K562 (cell line): ENCODE measurements at regions not wholly inside any gene's neighbourhood (a gene's known extent, or its start where the extent isn't known, plus 50 kb on each side); places are given as distances from the start of the nearest gene placed in this dataset.
"Not testable (repeated sequence)": the region's sequence is repeated elsewhere in the genome, so short reads cannot be mapped to it uniquely, and the experiment has no call there.

Experiments used
- ATAC-seq: fragments of 200-7000 bp; cut with Tn5 transposase; 3 replicates; pipeline ENCODE4 v1.9.1; 2020; ENCODE audit warnings: moderate library complexity
- BruUV-seq: library from RNA; stranded (reverse); fragments of 400-500 nt; replicated peaks from 2 replicates; lab custom pipeline; 2021; lab: Mats Ljungman, UMichigan
- CTCF ChIA-PET: fragments of 300-600 bp; formaldehyde crosslinking; extraction: SDS; loops from one replicate; lab custom pipeline; 2021; ENCODE audit warnings: low intra/inter-chr PET ratio; lab: Yijun Ruan, JAX
- POLR2A ChIA-PET: fragments of 300-600, 350-650 bp; sonication (Branson Sonifier 250); formaldehyde crosslinking; extraction: SDS; loops from one replicate; lab custom pipeline; 2021; ENCODE audit warnings: antibody characterized with exemption, inconsistent platforms; lab: Yijun Ruan, JAX
- DNase-seq, 4 experiments: peaks; one replicate each; pipeline versions ENCODE4 v3.0.0 to v3.0.0-alpha.2; 2011 to 2018; ENCODE audit warnings: low spot score in 3 of 4, mixed read lengths in 3 of 4; ENCODE audit errors: extremely low read depth in 1 of 4
- FAIRE-seq: peaks from 2 replicates; lab custom pipeline; 2011; peaks lifted over from hg19 to GRCh38; lab: Jason Lieb, UNC
- H2AFZ ChIP-seq: 2 replicates; pipeline ENCODE4 v1.6.0; 2011; ENCODE audit warnings: low read depth, low read length, control low read depth, inconsistent platforms
- H3K27ac ChIP-seq: fragments of 200-600 bp; 3 replicates; pipeline ENCODE4 v1.8.0; 2011; ENCODE audit warnings: low read depth, mild to moderate bottlenecking, control low read depth, inconsistent platforms, low read length, moderate library complexity, mixed read lengths; ENCODE audit errors: extremely low read depth
- H3K27me3 ChIP-seq, 2 experiments: fragments of 300-600 bp in 1 of 2; 2 replicates in 1 of 2; 3 replicates in 1 of 2; pipeline versions ENCODE4 v1.6.0 to v1.8.0; 2011; ENCODE audit warnings: inconsistent platforms in 2 of 2, low read length in 2 of 2, mild to moderate bottlenecking in 1 of 2, mixed read lengths in 1 of 2, moderate library complexity in 1 of 2; ENCODE audit not compliant: control insufficient read depth in 2 of 2, insufficient read depth in 2 of 2
- H3K36me3 ChIP-seq: fragments of 300-600 bp; 3 replicates; pipeline ENCODE4 v1.8.0; 2011; ENCODE audit warnings: mild to moderate bottlenecking, low read length, inconsistent platforms; ENCODE audit not compliant: control insufficient read depth, insufficient read depth
- H3K4me1 ChIP-seq, 2 experiments: fragments of 200-600 bp in 1 of 2; replicated peaks in 1 of 2; 2 replicates in 1 of 2; 3 replicates in 1 of 2; pipeline versions ENCODE4 v1.5.1 to v1.8.0; 2011; ENCODE audit warnings: inconsistent platforms in 2 of 2, low read length in 2 of 2, mild to moderate bottlenecking in 1 of 2, mixed read lengths in 1 of 2, moderate library complexity in 1 of 2; ENCODE audit not compliant: control insufficient read depth in 2 of 2, insufficient read depth in 2 of 2
- H3K4me2 ChIP-seq: 2 replicates; pipeline ENCODE4 v1.6.1; 2011; ENCODE audit warnings: low read length, control low read depth, inconsistent platforms, mixed read lengths; ENCODE audit not compliant: insufficient read depth
- H3K4me3 ChIP-seq: fragments of 200-600 bp; sonication (generic), shearing (Covaris generic); 2 replicates; pipeline ENCODE4 v1.5.1; 2016; ENCODE audit warnings: control low read depth, inconsistent platforms
- H3K79me2 ChIP-seq: fragments of 200-600 bp; 3 replicates; pipeline ENCODE4 v1.8.0; 2011; ENCODE audit warnings: low read length, inconsistent platforms; ENCODE audit not compliant: control insufficient read depth, insufficient read depth
- H3K9ac ChIP-seq, 2 experiments: 2 replicates each; pipeline versions ENCODE4 v1.6.0 to v1.6.1; 2011; ENCODE audit warnings: low read depth in 2 of 2, low read length in 2 of 2, control low read depth in 1 of 2, inconsistent platforms in 1 of 2, mild to moderate bottlenecking in 1 of 2, mixed read lengths in 1 of 2; ENCODE audit not compliant: insufficient read depth in 1 of 2
- H3K9me1 ChIP-seq: one replicate; pipeline ENCODE4 v1.6.0; 2011; ENCODE audit warnings: inconsistent platforms, mild to moderate bottlenecking, low read length, moderate library complexity; ENCODE audit not compliant: control insufficient read depth, insufficient read depth
- H3K9me3 ChIP-seq: replicated peaks from 2 replicates; pipeline ENCODE4 v1.5.1; 2011; ENCODE audit warnings: low read depth, low read length, inconsistent platforms; ENCODE audit not compliant: control insufficient read depth, insufficient read depth
- H4K20me1 ChIP-seq: replicated peaks from 2 replicates; pipeline ENCODE4 v1.6.1; 2011; ENCODE audit warnings: low read length, inconsistent platforms, mixed read lengths; ENCODE audit not compliant: control insufficient read depth, insufficient read depth
- WGBS: fragments of 100-300 bp; shearing (Covaris generic); methylation state at CpG from one replicate; pipeline ENCODE4 v1.1.6; 2016; ENCODE audit warnings: low coverage, mixed read lengths; ENCODE audit not compliant: insufficient coverage; ENCODE audit errors: missing lambda C conversion rate; 5-methylcytosine and 5-hydroxymethylcytosine counted together
- in situ Hi-C: fragments of 300-500 bp; cut with MboI; formaldehyde crosslinking; loops from 4 replicates; pipeline ENCODE4 v1.15.0; 2018; ENCODE audit warnings: inconsistent platforms, mixed read lengths
- intact Hi-C: fragments of 100-400 bp; cut with micrococcal nuclease; formaldehyde crosslinking; loops from 2 replicates; pipeline ENCODE4 v1.14.2; 2022

DNA sequence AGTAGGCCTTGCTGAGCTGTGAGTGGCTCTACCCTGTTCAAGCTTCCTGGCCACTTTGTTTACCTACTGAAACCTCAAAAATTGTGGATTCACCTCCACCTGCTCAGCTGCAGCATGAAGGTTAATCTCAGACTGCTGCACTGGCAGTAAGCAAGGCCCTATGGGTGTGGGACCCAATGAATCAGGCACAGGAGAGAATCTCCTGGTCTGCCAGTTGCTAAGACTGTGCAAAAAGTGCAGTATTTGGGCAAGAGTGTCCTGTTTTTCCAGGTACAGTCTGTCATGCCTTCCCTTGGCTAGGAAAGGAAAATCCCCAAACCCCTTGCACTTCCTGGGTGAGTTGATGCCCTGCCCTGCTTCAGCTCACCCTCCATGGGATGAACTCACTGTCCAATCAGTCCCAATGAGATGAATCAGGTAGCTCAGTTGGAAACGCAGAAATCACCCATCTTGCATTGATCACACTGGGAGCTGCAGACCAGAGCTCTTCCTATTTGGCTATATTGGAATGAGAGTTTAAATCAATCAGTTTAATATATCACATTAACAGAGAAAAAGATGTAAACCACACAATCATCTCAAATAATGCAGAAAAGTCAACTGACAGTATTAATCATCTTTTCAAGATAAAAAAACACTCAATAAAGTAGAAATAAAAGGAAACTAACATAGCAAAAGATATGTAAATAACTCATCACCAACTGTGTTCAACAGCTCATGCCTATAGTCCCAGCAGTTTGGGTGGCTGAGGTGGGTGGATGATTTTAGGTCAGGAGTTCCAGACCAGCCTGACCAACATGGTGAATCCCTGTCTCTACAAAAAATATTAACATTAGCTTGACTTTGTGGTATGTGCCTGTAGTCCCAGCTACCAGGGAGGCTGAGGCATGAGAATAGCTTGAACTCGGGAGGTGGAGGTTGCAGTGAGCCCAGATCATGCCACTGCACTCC is 1638.4 kb downstream of the SPATA31A7 start:
- BruUV-seq, in situ Hi-C loops, H2AFZ ChIP-seq, H3K27ac ChIP-seq, H3K4me2 ChIP-seq, H3K9ac ChIP-seq, H3K9me1 ChIP-seq, H3K4me1 ChIP-seq, CTCF ChIA-PET, H4K20me1 ChIP-seq, H3K9me3 ChIP-seq, H3K79me2 ChIP-seq, H3K27me3 ChIP-seq, DNase-seq, ATAC-seq, FAIRE-seq, intact Hi-C loops, H3K4me3 ChIP-seq, POLR2A ChIA-PET, H3K36me3 ChIP-seq: not testable (repeated sequence)
- WGBS, result 0% methylated on average over 1 of the region's 2 CpGs

DNA sequence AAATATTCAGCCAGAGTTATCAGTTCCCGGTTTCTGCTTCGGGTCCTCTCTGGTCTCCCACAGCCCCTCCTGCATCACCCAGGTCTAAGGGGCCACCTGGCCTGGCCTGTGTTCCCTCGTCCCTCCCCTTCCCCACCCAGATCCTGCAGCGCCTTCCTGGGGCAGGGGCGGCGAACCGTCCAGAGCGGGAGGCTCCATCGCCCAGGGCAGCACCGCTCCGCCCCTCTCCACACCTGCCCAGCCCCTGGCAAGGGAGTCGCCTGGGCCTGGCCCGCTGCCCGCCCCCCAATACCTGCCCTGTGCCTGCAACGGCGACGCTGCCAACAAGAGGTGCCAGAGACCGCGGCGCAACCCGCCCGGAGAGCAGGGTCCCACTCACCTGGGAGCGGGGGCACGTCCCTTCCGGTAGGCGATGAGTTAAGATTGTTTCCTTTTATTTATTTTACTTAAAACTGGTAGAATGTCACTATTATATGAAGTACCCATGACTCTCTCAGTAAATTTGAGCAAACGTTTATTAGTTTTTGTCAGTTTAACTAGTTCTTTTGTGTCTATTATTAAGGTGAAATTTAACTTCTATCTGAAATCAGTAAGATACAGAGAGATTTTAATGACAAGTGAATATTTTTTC is 1641.1 kb downstream of the SPATA31A7 start:
- H3K4me3 ChIP-seq, ATAC-seq, H3K27me3 ChIP-seq, in situ Hi-C loops, H3K9ac ChIP-seq, H3K4me1 ChIP-seq, H3K4me2 ChIP-seq, H4K20me1 ChIP-seq, H3K79me2 ChIP-seq, CTCF ChIA-PET, H3K27ac ChIP-seq, H3K9me1 ChIP-seq, H2AFZ ChIP-seq, FAIRE-seq, H3K36me3 ChIP-seq, BruUV-seq, intact Hi-C loops, H3K9me3 ChIP-seq, POLR2A ChIA-PET, DNase-seq: not testable (repeated sequence)
- 9% methylated on average over 18 of the region's 27 CpGs for WGBS

DNA sequence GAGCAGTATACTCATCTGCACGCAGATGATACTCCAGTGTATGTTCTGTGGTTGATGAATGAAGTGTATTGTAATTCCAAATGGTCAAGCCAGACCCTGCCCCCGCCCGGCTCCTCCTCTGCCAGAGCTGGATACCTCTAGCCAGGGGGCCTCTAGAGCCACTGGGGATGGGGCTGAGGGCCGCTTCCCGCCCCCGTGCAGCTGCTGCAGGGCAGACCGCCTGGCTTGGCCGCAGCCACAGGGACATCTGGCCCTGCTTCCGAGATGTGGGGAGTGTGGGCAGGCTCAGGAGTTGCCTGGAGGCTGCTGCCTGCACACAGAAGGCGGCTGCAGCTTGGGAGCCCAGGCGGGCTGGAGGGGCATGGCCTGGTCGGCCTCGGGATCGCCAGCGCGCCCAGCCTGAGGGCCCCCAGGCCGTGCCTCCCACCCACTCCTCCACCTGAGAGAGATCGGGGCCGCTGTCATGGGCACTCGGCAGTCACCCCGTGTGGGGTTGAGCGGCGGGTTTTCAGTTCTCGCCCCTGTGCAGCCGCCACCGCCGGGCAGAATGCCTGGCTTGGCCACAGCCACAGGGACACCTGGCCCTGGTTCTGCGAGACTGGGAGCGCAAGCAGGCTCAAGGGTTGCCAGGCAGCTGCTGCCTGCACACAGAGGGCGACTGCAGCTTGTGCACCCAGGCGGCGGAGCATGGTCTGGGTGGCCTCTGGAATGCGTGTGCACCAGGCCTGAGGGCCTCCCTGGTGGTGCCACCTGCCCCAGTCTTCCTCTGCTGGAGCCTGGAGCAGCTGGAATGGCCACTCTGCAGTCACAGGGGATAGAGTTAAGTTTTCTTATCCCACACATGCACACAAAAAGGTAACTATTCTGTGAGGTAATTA is 1643.7 kb downstream of the SPATA31A7 start:
- FAIRE-seq, H3K9me1 ChIP-seq, H3K4me3 ChIP-seq, H3K79me2 ChIP-seq, intact Hi-C loops, H3K36me3 ChIP-seq, DNase-seq, POLR2A ChIA-PET, ATAC-seq, CTCF ChIA-PET, in situ Hi-C loops, H3K9me3 ChIP-seq, BruUV-seq, H3K4me2 ChIP-seq, H2AFZ ChIP-seq, H3K27me3 ChIP-seq, H3K27ac ChIP-seq, H3K4me1 ChIP-seq, H4K20me1 ChIP-seq, H3K9ac ChIP-seq: not testable (repeated sequence)
- WGBS, result under 1% methylated on average over 20 of the region's 33 CpGs
